Heart left ventricle (tissue), 13 donors: ENCODE measurements at regions not wholly inside any gene's neighbourhood (a gene's known extent, or its start where the extent isn't known, plus 50 kb on each side); places are given as distances from the start of the nearest gene placed in this dataset.

Source experiments
- POLR2A ChIP-seq, 2 donors: fragments of 450-650 bp; IDR thresholded peaks; one replicate each; pipeline ENCODE4 v1.6.1; 2017; ENCODE audit warnings: antibody characterized with exemption in 2 of 2, mild to moderate bottlenecking in 2 of 2, moderate library complexity in 2 of 2
- TF ChIP-seq, protein P1 (sequence below), 12 donors: fragments of 200-600 bp; sonication (generic) in 4 of 12; IDR thresholded peaks; one replicate each; pipeline versions ENCODE4 v1.5.0 to v1.8.0; 2018 to 2022; ENCODE audit warnings: antibody characterized with exemption in 12 of 12, mild to moderate bottlenecking in 5 of 12
- donor health status: ischemic (EF 13 %, LVEDD 7.1; RV severe dilation, severe dysfunction).
- donor health status: DM: no; HTN: yes; CAD: no.
- donor health status: DM: no; HTN: no; CAD: no.
- donor health status: ischemic (EF 25% LVEDD 6.9; RV normal size, moderate dysfunction).
- donor health status: ischemic (EF 25% LVEDD 5.7; RV mildly dilated, moderate dysfunction).
- donor health status: ischemic (EF 35%, LVEDD 5.7; RV mildly dilated, moderate dysfunction).
- donor health status: nonischemic (EF 11% LVEDD 7.7; RV severe dilation, severe dysfunction).
- donor health status: DM: yes; HTN: yes; CAD: no.
- donor health status: PGD.
- donor health status: ischemic (EF 29% LVEDD 5.4; RV normal size, mild dysfunction).
- donor health status: nonischemic (EF 23%, LVEDD 6.1; RV moderate dilation, normal function).

- TF ChIP-seq, protein P1, sequence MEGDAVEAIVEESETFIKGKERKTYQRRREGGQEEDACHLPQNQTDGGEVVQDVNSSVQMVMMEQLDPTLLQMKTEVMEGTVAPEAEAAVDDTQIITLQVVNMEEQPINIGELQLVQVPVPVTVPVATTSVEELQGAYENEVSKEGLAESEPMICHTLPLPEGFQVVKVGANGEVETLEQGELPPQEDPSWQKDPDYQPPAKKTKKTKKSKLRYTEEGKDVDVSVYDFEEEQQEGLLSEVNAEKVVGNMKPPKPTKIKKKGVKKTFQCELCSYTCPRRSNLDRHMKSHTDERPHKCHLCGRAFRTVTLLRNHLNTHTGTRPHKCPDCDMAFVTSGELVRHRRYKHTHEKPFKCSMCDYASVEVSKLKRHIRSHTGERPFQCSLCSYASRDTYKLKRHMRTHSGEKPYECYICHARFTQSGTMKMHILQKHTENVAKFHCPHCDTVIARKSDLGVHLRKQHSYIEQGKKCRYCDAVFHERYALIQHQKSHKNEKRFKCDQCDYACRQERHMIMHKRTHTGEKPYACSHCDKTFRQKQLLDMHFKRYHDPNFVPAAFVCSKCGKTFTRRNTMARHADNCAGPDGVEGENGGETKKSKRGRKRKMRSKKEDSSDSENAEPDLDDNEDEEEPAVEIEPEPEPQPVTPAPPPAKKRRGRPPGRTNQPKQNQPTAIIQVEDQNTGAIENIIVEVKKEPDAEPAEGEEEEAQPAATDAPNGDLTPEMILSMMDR (IDR thresholded peaks at IDR 0.05): no peak
- TF ChIP-seq POLR2A (IDR thresholded peaks at IDR 0.05): no peak
These were observed 152.1 kb upstream of the THRB start for GRCh38 chr3:24646790-24647189.
